ENCODE measurements at regions not wholly inside any gene's neighbourhood (a gene's known extent, or its start where the extent isn't known, plus 50 kb on each side); places are given as distances from the start of the nearest gene placed in this dataset.
A peak's percentile ranks its signal among the peaks of the same experiment; 100 is the strongest.

DNA sequence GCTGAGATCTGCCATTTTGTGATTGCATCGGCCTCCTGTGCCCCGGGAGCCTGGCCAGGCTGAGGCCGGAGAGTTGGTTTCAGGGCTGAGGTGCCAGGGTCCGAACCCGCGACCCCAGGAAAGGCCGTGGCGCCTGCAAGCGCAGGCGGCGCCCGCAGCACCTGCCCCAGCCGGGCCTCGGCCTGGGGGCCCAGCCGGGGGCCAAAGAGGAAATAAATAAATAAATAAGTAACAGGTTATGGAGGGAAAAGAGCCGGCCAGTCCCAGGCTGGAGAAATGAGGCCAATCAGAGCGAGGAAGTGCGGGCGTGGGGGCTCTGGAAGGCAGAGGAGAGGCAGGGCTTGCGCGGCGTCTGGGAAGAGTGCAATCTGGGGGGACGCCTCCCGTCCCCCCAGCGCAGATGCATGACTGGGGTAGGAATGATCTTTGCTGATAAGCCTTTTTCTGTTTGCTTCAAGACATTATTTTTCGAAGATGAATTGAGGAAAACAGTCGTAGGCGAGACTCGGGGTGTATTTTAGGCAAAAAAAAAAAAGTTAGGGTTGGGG is 145.6 kb upstream of the ZNF536 start (continued):
- TF ChIP-seq, protein P1, sequence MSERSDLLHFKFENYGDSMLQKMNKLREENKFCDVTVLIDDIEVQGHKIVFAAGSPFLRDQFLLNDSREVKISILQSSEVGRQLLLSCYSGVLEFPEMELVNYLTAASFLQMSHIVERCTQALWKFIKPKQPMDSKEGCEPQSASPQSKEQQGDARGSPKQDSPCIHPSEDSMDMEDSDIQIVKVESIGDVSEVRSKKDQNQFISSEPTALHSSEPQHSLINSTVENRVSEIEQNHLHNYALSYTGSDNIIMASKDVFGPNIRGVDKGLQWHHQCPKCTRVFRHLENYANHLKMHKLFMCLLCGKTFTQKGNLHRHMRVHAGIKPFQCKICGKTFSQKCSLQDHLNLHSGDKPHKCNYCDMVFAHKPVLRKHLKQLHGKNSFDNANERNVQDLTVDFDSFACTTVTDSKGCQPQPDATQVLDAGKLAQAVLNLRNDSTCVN (tag by site-specific recombination; optimal IDR thresholded peaks at IDR 0.05): peak; percentile 60
- TF ChIP-seq ZNF423 (tag by site-specific recombination; IDR thresholded peaks at IDR 0.05): 0 out of 2 replicates have a peak, but pooled peaks have one; percentile 18
- no peak; the same call in 1 of the 2 replicates for TF ChIP-seq ZNF623 (tag by site-specific recombination; IDR thresholded peaks at IDR 0.05)
- peak; percentile 93 for TF ChIP-seq YY1 (tag by site-specific recombination; IDR thresholded peaks at IDR 0.05)
- TF ChIP-seq ZNF394 (tag by site-specific recombination; IDR thresholded peaks at IDR 0.05; ENCODE audit: borderline replicate concordance): peak; percentile 57
- TF ChIP-seq GFI1B (tag by site-specific recombination; IDR thresholded peaks at IDR 0.05): peak; percentile 41; the same call in 1 of the 2 replicates
- peak; percentile 58 for TF ChIP-seq ZBTB48 (tag by site-specific recombination; IDR thresholded peaks at IDR 0.05)
- no peak for TF ChIP-seq ZNF514 (tag by site-specific recombination; IDR thresholded peaks at IDR 0.05)
- peak; percentile 62; the same call in 1 of the 2 replicates for TF ChIP-seq ZXDB (tag by site-specific recombination; IDR thresholded peaks at IDR 0.05)
- 0 out of 2 replicates have a peak, but pooled peaks have one; percentile 26 for TF ChIP-seq FEZF1 (tag by site-specific recombination; IDR thresholded peaks at IDR 0.05)
- no peak for TF ChIP-seq HOXC10 (CRISPR knock-in tag; IDR thresholded peaks at IDR 0.05)
- TF ChIP-seq ZNF2 (tag by site-specific recombination; IDR thresholded peaks at IDR 0.05): peak; percentile 73
- peak; percentile 84 for TF ChIP-seq ZBTB17 (tag by site-specific recombination; IDR thresholded peaks at IDR 0.05)
- TF ChIP-seq ZNF335 (tag by site-specific recombination; conservative IDR thresholded peaks at IDR 0.05): peak; percentile 96
- TF ChIP-seq ZNF354C (tag by site-specific recombination; IDR thresholded peaks at IDR 0.05; ENCODE audit: borderline replicate concordance, low read depth): no peak
- peak; percentile 72; the same call in 1 of the 2 replicates for TF ChIP-seq KLF16 (tag by site-specific recombination; IDR thresholded peaks at IDR 0.05)
- TF ChIP-seq ZNF350 (tag by site-specific recombination; IDR thresholded peaks at IDR 0.05): no peak
- TF ChIP-seq ZSCAN30 (tag by site-specific recombination; IDR thresholded peaks at IDR 0.05): peak; percentile 93
- 0 out of 2 replicates have a peak, but pooled peaks have one; percentile 42 for TF ChIP-seq ZNF785 (tag by site-specific recombination; IDR thresholded peaks at IDR 0.05)
- peak; percentile 69 for TF ChIP-seq YY2 (tag by site-specific recombination; IDR thresholded peaks at IDR 0.05)
- peak; percentile 88 for TF ChIP-seq ZBTB1 (tag by site-specific recombination; IDR thresholded peaks at IDR 0.05)
- TF ChIP-seq ZNF155 (tag by site-specific recombination; IDR thresholded peaks at IDR 0.05): no peak
- TF ChIP-seq, protein P2, sequence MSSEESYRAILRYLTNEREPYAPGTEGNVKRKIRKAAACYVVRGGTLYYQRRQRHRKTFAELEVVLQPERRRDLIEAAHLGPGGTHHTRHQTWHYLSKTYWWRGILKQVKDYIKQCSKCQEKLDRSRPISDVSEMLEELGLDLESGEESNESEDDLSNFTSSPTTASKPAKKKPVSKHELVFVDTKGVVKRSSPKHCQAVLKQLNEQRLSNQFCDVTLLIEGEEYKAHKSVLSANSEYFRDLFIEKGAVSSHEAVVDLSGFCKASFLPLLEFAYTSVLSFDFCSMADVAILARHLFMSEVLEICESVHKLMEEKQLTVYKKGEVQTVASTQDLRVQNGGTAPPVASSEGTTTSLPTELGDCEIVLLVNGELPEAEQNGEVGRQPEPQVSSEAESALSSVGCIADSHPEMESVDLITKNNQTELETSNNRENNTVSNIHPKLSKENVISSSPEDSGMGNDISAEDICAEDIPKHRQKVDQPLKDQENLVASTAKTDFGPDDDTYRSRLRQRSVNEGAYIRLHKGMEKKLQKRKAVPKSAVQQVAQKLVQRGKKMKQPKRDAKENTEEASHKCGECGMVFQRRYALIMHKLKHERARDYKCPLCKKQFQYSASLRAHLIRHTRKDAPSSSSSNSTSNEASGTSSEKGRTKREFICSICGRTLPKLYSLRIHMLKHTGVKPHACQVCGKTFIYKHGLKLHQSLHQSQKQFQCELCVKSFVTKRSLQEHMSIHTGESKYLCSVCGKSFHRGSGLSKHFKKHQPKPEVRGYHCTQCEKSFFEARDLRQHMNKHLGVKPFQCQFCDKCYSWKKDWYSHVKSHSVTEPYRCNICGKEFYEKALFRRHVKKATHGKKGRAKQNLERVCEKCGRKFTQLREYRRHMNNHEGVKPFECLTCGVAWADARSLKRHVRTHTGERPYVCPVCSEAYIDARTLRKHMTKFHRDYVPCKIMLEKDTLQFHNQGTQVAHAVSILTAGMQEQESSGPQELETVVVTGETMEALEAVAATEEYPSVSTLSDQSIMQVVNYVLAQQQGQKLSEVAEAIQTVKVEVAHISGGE (tag by site-specific recombination; conservative IDR thresholded peaks at IDR 0.05; ENCODE audit: low read depth): peak; percentile 37; the same call in 1 of the 2 replicates
- peak; percentile 41; the same call in 1 of the 2 replicates for TF ChIP-seq KLF10 (tag by site-specific recombination; IDR thresholded peaks at IDR 0.05)
- peak; percentile 64 for TF ChIP-seq ZNF561 (tag by site-specific recombination; IDR thresholded peaks at IDR 0.05; ENCODE audit: borderline replicate concordance)
- TF ChIP-seq MEIS1 (CRISPR knock-in tag; IDR thresholded peaks at IDR 0.05; ENCODE audit: borderline replicate concordance): no peak
- no peak for TF ChIP-seq ZNF311 (tag by site-specific recombination; IDR thresholded peaks at IDR 0.05; ENCODE audit: borderline replicate concordance)
- TF ChIP-seq, protein P3, sequence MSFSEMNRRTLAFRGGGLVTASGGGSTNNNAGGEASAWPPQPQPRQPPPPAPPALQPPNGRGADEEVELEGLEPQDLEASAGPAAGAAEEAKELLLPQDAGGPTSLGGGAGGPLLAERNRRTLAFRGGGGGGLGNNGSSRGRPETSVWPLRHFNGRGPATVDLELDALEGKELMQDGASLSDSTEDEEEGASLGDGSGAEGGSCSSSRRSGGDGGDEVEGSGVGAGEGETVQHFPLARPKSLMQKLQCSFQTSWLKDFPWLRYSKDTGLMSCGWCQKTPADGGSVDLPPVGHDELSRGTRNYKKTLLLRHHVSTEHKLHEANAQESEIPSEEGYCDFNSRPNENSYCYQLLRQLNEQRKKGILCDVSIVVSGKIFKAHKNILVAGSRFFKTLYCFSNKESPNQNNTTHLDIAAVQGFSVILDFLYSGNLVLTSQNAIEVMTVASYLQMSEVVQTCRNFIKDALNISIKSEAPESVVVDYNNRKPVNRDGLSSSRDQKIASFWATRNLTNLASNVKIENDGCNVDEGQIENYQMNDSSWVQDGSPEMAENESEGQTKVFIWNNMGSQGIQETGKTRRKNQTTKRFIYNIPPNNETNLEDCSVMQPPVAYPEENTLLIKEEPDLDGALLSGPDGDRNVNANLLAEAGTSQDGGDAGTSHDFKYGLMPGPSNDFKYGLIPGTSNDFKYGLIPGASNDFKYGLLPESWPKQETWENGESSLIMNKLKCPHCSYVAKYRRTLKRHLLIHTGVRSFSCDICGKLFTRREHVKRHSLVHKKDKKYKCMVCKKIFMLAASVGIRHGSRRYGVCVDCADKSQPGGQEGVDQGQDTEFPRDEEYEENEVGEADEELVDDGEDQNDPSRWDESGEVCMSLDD (tag by site-specific recombination; IDR thresholded peaks at IDR 0.05): peak; percentile 94
- no peak for TF ChIP-seq ZNF548 (tag by site-specific recombination; IDR thresholded peaks at IDR 0.05)
- TF ChIP-seq KLF7 (tag by site-specific recombination; IDR thresholded peaks at IDR 0.05; ENCODE audit: borderline replicate concordance): no peak
- no peak for TF ChIP-seq ZNF184 (tag by site-specific recombination; IDR thresholded peaks at IDR 0.05)
- peak; percentile 61; the same call in 1 of the 2 replicates for TF ChIP-seq ZNF391 (tag by site-specific recombination; IDR thresholded peaks at IDR 0.05; ENCODE audit: borderline replicate concordance, low read depth)
- TF ChIP-seq, protein P4, sequence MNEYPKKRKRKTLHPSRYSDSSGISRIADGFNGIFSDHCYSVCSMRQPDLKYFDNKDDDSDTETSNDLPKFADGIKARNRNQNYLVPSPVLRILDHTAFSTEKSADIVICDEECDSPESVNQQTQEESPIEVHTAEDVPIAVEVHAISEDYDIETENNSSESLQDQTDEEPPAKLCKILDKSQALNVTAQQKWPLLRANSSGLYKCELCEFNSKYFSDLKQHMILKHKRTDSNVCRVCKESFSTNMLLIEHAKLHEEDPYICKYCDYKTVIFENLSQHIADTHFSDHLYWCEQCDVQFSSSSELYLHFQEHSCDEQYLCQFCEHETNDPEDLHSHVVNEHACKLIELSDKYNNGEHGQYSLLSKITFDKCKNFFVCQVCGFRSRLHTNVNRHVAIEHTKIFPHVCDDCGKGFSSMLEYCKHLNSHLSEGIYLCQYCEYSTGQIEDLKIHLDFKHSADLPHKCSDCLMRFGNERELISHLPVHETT (tag by site-specific recombination; IDR thresholded peaks at IDR 0.05): peak; percentile 17; the same call in 1 of the 2 replicates
- TF ChIP-seq SETDB1 (IDR thresholded peaks at IDR 0.05; ENCODE audit: insufficient read length, low read length): no peak
